GM20000 (cell line): ENCODE measurements at regions not wholly inside any gene's neighbourhood (a gene's known extent, or its start where the extent isn't known, plus 50 kb on each side); places are given as distances from the start of the nearest gene placed in this dataset.

Source experiments
- DNase-seq: peaks from one replicate; pipeline ENCODE4 v3.0.0; 2012; ENCODE audit warnings: low spot score
- TF ChIP-seq, protein P1 (sequence below): IDR thresholded peaks from 2 replicates; pipeline ENCODE4 v1.5.1; 2012; ENCODE audit warnings: mild to moderate bottlenecking, control low read depth; ENCODE audit errors: extremely low read depth, missing control alignments

DNA sequence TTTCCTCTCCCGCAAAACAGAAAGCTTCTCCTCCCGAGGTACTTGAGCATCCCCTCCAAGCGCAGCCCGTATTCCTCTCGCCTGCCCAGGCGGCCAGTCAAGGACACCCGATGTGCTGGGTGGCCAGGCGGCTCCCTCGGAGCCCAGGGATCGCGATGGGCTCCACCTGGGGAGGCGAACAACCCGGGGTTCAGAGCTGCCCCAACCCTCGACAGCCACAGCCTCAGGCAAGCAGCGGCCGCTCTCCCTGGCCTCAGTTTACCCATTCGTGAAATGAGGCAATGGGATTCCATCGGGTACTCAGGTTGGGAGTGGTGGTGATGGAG, 147.4 kb downstream of the CYP26A1 start:
- TF ChIP-seq, protein P1, sequence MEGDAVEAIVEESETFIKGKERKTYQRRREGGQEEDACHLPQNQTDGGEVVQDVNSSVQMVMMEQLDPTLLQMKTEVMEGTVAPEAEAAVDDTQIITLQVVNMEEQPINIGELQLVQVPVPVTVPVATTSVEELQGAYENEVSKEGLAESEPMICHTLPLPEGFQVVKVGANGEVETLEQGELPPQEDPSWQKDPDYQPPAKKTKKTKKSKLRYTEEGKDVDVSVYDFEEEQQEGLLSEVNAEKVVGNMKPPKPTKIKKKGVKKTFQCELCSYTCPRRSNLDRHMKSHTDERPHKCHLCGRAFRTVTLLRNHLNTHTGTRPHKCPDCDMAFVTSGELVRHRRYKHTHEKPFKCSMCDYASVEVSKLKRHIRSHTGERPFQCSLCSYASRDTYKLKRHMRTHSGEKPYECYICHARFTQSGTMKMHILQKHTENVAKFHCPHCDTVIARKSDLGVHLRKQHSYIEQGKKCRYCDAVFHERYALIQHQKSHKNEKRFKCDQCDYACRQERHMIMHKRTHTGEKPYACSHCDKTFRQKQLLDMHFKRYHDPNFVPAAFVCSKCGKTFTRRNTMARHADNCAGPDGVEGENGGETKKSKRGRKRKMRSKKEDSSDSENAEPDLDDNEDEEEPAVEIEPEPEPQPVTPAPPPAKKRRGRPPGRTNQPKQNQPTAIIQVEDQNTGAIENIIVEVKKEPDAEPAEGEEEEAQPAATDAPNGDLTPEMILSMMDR = no peak
- DNase-seq = no peak

DNA sequence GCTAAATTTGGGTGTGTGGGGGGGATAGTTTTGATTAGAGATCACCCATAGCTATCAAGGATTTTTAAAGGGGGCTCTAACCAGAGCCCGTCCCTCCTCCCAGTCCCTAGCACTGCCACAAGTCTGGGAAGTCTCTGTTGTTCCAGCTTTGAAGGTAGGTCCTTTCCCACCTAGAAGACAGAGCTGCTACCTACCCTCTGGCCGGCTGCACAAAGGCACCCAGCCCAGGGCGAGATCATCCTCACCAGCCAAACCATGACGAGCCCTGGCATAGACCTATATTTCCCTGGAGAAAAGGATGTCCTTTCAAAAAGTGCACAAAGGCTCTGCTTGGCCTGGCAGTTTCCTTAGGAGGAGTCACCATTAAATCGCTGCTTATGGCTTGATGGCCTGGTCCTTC, 147.8 kb downstream of the CYP26A1 start:
- no peak for DNase-seq
- TF ChIP-seq, protein P1 = no peak

DNA sequence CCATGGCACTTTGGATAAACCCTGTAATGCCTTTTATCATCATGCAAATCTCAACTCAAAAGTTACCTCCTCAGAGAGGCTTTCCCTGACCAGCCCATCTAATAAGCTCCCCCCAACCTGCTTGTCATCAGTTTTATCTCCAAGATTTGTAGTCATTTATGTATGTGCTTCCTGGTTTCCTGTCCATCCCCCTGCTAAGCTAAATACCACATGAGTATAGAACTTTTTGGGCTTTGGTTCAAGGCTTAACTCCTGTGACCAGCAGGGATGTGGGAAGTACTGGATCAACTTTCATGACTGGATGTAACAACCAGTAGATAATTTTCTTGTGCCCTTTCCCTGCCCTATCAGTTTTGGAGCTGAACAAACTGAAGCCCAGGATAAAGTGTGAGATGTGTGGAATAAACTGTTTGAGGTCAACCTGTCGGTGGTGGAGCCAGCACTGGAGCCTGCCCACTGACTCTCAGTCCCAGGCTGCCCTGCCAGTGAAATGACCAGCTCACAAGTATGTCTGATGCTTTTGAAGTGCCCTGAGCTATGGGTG, 148.6 kb downstream of the CYP26A1 start:
- no peak for DNase-seq
- TF ChIP-seq, protein P1 = no peak

DNA sequence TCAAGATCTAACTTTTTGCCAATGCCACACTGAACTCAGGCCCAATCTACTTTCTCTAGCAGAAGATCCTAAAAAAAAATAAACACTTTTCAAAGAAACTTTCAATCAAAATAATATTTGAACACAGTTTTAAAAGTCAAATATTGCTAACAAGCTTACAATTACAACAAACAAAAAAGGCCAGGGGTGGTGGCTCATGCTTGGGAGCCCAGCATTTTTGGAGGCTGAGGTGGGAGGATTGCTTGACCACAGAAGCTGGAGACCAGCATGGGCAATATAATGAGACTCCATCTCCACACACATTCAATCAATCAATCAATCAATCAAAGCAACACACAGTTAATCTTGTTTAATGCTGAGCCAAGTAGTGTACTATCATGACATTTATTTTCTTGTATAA, 149.2 kb downstream of the CYP26A1 start:
- no peak for DNase-seq
- TF ChIP-seq, protein P1 = no peak

DNA sequence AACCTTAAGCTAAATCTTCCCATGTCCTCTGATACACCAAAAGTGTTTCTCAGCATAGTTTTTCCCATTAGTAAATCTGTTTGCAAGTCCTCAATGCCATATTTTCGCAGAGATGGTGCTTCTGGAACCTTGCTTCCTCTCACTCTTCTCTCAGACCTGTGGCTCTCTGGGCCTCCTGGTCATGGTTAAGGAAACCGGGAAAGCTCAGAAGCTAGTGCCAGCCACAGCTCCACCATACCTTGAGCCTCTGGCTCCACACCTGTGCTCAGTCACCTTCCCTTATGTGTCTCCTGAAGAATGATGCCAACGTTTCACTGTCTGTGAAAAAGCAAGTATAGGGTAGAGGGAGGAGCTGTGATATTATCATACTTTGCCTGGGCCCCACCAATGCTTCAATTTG, 149.6 kb downstream of the CYP26A1 start:
- no peak for DNase-seq
- TF ChIP-seq, protein P1 = no peak

DNA sequence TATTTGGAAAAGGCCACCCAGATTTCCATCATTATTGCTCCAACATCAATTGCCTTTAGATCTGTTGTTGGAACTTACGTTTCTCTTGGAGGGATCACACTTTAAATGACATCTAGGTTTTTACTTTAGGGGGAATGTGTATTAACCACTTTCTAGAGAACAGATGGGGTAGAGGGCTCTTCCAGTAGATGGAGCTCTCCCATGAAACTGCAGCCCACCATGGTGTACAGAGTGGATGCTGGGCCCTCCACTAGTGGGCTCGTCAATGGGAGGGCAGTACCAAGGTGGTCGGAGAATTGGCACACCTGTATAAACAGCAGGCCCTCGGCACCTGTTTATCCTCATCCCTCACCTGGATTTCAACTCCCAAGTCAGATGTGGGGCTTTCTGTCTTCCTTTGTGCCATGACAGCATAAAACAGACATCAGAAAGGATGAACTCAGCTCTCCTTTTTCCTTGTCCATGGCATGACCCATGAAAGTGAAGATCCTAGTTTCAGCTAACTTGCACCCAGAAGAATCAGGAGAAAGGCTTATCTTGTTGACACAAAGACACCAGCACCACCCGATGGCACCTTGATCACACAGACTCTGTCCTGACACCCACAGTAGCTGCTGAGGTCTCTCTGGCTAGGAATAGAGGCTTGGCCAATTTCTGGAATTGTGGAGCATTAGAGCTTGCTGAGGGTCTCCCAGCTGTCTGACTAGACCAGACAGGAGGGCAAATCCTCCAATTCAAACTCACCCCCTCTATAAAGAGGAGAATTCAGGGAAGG, 150.5 kb downstream of the CYP26A1 start:
- TF ChIP-seq, protein P1 = no peak
- DNase-seq = no peak

DNA sequence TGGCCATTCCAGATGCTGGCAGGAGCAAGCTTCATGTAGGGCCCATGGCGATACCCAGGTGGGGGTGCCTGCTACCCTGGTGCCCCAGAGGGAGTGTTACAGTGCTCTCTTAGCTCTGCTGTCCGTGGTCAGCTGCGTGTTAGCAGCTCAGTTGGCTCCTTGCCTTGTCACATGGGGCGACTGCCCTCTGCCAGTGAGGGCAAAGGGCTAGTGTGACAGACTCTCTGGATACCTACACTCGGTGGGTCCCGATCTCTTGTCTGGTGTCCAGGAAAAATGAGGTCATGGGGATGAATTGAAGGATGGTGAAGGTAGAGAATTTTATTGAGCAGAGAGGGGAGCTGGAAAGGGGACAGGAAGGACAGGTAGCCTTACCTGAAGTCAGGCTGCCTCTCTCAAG, 152.2 kb downstream of the CYP26A1 start:
- TF ChIP-seq, protein P1 = no peak
- no peak for DNase-seq
